Raji (cell line): ENCODE measurements at regions not wholly inside any gene's neighbourhood (a gene's known extent, or its start where the extent isn't known, plus 50 kb on each side); places are given as distances from the start of the nearest gene placed in this dataset.

Experiments used
- POLR2A ChIP-seq: IDR thresholded peaks from 2 replicates; pipeline ENCODE4 v1.6.1; 2011; ENCODE audit warnings: low read depth, low read length, control low read depth; ENCODE audit not compliant: insufficient read depth

- TF ChIP-seq POLR2A, result no peak
These were observed 130.3 kb upstream of the FOXF1 start for GRCh38 chr16:86380030-86380429.

- no peak for TF ChIP-seq POLR2A
These were observed 128.8 kb upstream of the FOXF1 start for GRCh38 chr16:86381491-86381890.

- TF ChIP-seq POLR2A, result no peak
These were observed 128.1 kb upstream of the FOXF1 start for GRCh38 chr16:86382067-86382773.

GRCh38 chr16:86382774-86383407 lies 127.4 kb upstream of the FOXF1 start:
- TF ChIP-seq POLR2A, result no peak

- TF ChIP-seq POLR2A, result no peak
These were observed 126.7 kb upstream of the FOXF1 start for GRCh38 chr16:86383488-86384262.

- no peak for TF ChIP-seq POLR2A
These were observed 126.1 kb upstream of the FOXF1 start for GRCh38 chr16:86384263-86384649.

GRCh38 chr16:86384980-86385379 lies 125.3 kb upstream of the FOXF1 start:
- TF ChIP-seq POLR2A, result no peak

GRCh38 chr16:86387468-86388440 lies 122.6 kb upstream of the FOXF1 start:
- no peak for TF ChIP-seq POLR2A

GRCh38 chr16:86388976-86389375 lies 121.4 kb upstream of the FOXF1 start:
- no peak for TF ChIP-seq POLR2A

GRCh38 chr16:86389566-86390328 lies 120.6 kb upstream of the FOXF1 start:
- TF ChIP-seq POLR2A, result no peak

GRCh38 chr16:86390335-86390734 lies 120.0 kb upstream of the FOXF1 start:
- TF ChIP-seq POLR2A, result no peak

GRCh38 chr16:86391486-86391885 lies 118.8 kb upstream of the FOXF1 start:
- TF ChIP-seq POLR2A, result no peak

GRCh38 chr16:86391984-86392383 lies 118.3 kb upstream of the FOXF1 start:
- no peak for TF ChIP-seq POLR2A
